NCI-H2171 treated with DMSO at 0.1 percent for 48 hours (cell line): ENCODE measurements at regions not wholly inside any gene's neighbourhood (a gene's known extent, or its start where the extent isn't known, plus 50 kb on each side); places are given as distances from the start of the nearest gene placed in this dataset.
"Not testable (repeated sequence)": the region's sequence is repeated elsewhere in the genome, so short reads cannot be mapped to it uniquely, and the experiment has no call there.

ENCODE experiments used
- DNase-seq: peaks from one replicate; lab custom pipeline; 2025; lab: John Stamatoyannopoulos, UW

DNA sequence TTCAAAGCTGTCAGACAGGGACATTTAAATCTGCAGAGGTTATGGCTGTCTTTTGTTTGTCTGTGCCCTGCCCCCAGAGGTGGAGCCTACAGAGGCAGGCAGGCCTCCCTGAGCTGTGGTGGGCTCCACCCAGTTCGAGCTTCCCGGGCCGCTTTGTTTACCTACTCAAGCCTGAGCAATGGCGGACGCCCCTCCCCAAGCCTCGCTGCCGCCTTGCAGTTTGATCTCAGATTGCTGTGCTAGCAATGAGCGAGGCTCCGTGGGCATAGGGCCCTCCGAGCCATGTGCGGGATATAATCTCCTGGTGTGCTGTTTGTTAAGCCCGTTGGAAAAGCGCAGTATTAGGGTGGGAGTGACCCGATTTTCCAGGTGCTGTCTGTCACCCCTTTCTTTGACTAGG, 787.0 kb upstream of the CRIM1 start:
- DNase-seq = not testable (repeated sequence)

DNA sequence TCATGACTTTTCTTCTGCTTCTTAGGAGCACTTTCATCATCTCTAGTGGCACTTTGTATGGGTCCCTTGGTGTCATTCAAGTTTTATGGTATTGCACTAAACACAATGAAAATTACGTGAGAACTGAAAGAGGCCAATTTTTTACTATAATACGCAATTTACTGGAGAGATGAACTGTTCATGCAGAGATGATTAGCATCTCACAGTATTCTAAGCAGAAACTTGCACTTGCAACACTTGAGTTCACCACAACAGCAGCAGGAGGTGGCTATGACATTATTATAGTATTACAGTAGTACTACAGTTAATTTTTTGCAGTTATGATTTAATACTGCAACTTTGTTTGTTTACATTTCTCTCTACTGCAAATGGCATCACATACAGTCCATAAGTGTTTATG, 793.1 kb upstream of the CRIM1 start:
- no peak for DNase-seq

DNA sequence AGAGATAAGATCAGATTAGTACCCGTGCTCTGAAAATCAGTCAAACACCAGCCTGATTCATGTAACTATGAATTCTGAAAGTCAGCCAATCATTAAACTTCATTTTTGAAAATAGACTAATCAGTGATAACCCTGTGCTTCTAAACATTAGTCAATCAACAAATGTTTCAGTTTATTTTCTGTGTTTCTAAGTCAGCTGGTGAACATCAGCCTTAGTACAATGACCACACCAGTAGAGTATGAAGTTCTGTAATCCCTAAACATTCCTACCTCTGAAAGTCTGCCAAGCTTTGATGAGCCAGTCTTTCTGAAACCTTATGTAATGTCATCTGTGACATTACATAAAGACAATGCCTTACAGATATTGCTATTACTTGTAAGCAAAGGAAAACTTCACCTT, 807.4 kb upstream of the CRIM1 start:
- no peak for DNase-seq

DNA sequence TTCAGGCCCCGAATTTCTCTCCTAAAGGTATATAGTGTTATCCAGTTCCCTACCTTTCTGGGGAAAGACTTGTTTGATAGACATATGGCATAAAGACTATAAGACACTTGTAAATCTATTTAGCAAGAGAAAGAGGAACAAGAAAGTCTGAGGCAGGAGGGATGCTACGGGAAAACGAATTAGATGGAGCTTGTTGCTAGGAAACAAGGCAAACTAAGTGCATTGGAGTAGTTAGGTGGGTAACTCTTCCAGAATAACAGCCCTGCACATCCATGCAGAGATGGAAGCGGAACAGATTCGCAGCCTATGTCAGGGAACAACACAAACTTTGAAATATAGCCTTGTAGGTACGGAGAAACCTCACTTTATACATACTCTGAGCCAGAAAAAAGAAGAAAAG, 810.3 kb upstream of the CRIM1 start:
- DNase-seq = no peak

DNA sequence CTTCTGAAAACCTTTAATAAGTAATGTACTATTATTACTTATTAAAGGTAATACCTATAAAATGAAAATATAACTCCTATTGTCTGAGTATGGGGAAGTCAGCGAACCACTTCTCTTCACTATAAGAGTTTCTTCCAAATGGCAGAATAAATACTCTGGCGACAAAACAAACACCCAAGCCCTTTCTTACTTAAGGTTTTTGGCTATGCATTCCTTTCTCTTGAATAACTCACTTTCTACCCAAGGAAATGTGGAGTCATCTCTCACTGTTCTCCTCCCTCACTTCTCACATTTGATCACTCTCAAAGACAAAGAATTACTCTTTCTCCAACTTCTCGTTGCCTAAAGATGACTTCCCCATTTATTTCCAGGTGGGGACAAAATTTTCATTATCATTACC, 816.8 kb upstream of the CRIM1 start:
- no peak for DNase-seq

DNA sequence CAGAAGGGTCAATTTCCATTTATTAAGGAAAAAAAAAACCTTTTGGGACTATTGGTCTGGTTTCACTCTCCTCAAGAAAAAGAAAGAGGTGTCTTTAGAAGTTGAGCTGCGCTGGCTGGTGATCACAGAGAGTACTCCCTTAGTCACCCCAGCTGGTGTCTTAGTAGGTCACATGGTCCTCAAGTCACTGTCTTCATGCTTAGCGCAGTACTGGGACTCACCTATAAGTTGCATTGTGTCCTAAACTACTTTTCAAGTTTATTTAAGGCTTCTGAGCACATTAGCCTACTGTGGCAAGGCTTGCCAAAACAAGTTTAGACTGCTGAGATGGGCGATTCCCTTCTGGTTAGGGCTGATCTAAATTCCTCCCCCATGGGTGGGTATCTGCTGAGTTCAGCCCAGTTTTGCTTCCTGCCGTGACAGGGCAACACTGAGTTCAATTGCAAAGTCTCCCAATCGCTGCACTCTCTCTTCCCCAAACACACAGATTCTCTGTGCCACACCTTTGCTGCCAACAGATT, 824.9 kb upstream of the CRIM1 start:
- no peak for DNase-seq

GRCh38 chr2:35526741-35527140, 828.8 kb upstream of the CRIM1 start:
- no peak for DNase-seq

- no peak for DNase-seq
Observed at GRCh38 chr2:35522450-35522849, 833.1 kb upstream of the CRIM1 start.

- no peak for DNase-seq
Observed at GRCh38 chr2:35510636-35511035, 844.9 kb upstream of the CRIM1 start.

GRCh38 chr2:35508601-35509000, 847.0 kb upstream of the CRIM1 start:
- no peak for DNase-seq

DNA sequence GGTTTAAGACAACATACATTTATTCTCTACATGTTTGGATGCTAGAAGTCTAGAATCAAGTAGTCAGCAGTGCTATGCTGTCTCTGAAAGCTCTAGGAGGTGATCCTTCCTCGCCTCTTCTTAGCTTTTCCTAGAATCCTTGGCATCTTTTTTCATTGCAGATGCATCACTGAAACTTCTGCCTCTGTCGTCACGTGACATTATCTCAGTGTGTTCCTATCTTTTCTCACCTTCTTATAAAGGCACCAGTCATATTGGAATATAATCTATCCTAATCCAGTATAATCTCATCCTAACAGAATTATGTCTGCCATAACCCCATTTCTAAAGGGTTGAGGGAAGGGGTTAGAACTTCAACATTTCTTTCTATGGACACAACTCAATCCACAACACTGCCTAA, 851.2 kb upstream of the CRIM1 start:
- DNase-seq = no peak

- no peak for DNase-seq
Observed at GRCh38 chr2:35503738-35504199, 851.8 kb upstream of the CRIM1 start.

DNA sequence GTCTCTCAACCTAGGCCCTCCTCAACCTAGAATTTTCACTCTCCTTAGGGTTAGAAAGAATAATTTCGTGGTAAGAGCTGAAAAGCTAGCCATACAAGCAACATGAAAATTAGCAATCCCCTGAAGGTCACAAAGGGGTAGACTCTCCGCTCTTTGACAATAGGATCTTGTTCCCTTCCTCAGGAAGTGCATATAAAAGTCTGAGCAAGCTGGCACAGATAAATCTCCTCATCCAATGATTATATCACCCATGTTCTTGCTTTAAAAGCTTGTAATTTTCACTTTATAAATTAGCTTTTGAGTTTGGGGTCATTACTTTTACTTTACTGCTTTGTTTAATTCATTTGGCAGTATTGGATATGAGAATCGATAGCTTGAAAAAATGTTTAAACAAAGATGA, 852.3 kb upstream of the CRIM1 start:
- DNase-seq = no peak

DNA sequence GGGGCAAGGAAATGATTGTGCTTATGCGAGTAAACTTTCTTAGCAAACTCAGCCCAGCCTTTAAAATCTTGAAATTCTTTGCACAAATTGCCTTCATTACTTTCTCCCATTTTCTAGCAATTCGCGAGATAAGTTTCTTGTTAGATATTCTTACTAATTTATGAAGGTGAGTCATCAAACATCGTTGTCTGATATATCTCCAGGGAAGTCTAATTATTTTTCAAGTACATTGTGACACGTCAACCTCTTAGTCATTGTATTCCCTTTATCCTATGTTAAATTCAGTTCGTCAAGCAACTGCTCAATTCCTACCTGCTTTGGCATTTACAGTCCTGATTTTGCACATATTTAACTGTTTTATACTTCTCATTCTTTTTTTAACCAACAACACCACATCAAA, 854.5 kb upstream of the CRIM1 start:
- DNase-seq = no peak

GRCh38 chr2:35496022-35496421, 859.6 kb upstream of the CRIM1 start:
- DNase-seq = no peak

DNA sequence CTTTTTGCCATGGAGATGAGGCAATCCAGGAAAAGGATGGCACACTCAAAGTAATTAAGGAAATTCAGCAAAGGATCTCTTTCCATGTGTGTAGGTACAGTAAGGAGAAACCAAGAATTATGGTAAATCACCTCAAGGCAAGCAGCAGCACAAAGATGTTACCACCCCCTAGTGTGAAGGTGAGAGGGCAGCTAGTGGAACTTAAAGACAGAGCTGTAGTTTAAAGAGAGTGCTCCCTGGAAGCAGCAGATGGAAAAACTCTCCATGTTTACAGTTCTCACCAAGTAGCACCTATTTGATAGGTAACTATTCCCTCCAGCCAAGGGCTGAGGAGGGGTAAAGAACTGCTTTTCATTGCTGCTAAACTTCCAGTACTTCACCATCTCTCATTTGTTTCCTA, 860.4 kb upstream of the CRIM1 start:
- DNase-seq = no peak

GRCh38 chr2:35478121-35478520, 877.5 kb upstream of the CRIM1 start:
- DNase-seq = not testable (repeated sequence)

- no peak for DNase-seq
Observed at GRCh38 chr2:35468245-35468644, 887.3 kb upstream of the CRIM1 start.

DNA sequence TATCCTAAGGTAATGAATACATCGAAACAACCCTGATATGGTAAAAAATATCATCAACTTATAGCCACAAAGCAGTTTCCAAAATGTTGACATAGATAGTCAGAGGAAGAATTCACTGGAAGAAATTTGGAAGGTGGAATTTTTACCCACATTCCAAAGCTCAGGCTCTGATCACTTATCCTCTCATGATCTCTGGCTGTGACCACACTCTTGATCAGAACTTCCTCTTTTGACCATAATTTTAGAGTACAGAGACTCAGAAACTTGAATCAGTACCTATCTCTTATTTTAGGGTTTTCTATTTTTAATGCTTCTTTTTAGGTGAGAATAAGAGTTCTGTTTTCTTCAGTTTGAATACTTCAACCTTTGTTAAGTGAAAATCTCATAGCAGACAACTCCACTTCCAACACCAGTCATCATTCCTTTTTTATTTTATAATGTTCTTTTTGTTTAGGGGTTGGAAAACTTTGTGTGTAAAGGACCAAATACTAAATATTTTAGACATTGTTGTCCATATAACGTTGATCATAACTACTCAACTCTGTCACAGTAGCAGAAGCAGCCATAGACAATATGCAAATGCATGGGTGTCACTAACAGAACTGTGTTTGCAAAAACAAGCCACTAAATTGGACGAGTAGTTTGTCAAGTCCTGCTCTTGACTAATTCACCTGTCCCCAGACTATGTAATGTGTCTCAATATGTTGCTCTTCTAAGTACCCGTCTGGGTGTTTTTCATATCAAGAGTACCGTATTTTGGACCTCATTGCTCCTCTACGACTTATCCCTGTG, 891.6 kb upstream of the CRIM1 start:
- no peak for DNase-seq

DNA sequence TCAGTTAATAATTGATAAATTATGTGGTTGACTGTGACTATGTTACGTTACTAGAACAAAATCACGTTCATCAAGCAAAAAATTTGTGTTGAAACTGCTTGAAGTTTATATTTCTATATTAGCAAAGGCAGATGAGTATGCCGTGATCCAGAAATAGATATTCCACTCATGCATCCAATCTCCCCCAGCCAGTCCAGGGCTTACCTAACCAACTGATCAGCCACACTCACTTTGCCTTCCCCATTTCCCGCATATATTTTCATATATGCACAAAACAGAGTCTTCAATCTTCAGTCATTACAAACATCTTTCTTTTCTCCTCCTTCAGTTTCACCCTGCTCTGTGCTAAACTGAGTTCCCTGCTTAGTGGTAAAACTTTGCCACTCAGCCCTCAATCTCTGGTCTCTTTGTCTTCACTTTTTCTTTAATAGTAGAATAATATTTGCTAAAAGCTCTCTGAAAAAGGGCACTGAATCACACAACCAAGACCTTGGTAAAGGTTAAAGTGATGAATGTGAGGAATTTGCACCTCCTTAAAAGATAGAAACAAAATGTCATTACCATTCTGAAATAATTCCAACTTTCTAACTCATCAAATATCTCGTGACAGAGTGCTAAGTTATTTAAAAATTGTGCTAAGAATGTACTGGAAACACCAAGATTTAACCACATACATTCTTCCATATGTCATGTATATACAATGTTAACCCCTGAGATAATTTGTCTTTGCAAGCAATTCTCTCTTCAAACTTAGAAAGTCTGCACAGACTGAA, 893.2 kb upstream of the CRIM1 start:
- DNase-seq = no peak

DNA sequence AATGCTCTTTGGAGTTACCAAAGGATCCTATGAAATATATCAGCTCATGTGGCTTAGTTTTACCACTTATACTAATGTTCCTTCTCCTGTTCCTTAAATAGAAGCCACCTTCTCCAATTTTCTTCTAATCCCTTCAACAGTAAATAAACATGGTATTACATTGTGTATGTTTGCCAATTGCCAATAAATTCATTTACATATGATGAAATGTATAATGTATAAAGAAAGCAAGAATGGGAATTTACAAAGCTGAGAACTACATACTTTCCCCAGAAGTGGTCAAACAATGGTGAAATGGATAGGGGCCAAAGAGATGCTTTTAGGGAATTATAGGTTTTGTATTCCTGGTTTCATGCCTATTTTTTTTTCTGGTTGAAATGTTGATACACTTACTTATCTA, 894.2 kb upstream of the CRIM1 start:
- no peak for DNase-seq

GRCh38 chr2:35454966-35455638, 900.5 kb upstream of the CRIM1 start:
- no peak for DNase-seq

DNA sequence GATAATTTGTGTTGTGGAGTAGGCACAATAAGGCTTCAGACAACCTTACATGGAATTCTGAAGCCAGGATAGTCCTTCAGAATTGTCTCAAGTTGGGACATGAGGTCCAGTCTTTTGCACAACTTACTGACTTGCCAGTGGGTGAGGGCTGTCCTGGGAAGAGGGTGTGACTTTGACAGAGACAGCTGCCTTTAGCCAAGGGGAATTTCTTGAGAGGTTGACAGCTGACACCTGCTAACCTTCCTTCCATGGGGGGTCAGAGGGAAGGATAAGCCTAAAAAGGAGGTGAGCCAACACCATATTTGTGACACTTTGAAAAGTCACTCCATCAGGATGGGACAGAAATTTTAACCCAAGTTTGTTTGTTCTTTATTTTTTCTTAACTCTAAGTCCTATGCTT, 907.8 kb upstream of the CRIM1 start:
- no peak for DNase-seq
